Endothelial cell of umbilical vein (primary cell): ENCODE measurements at regions not wholly inside any gene's neighbourhood (a gene's known extent, or its start where the extent isn't known, plus 50 kb on each side); places are given as distances from the start of the nearest gene placed in this dataset.

Experiments used
- EZH2 ChIP-seq: IDR thresholded peaks from 2 replicates; pipeline ENCODE4 v1.6.1; 2012; ENCODE audit warnings: borderline replicate concordance, low read depth, mild to moderate bottlenecking, moderate library complexity, low read length, inconsistent platforms; ENCODE audit not compliant: severe bottlenecking
- FOS ChIP-seq: IDR thresholded peaks from 2 replicates; pipeline ENCODE4 v1.6.1; 2011; ENCODE audit warnings: mild to moderate bottlenecking, low read length, moderate library complexity, borderline replicate concordance; ENCODE audit not compliant: insufficient read depth
- GATA2 ChIP-seq: IDR thresholded peaks from 2 replicates; pipeline ENCODE4 v1.7.0; 2011; ENCODE audit warnings: low read depth, mild to moderate bottlenecking, moderate library complexity, mixed read lengths, low read length; ENCODE audit not compliant: insufficient read length, insufficient read depth
- JUN ChIP-seq: IDR thresholded peaks from 2 replicates; pipeline ENCODE4 v1.6.1; 2011; ENCODE audit warnings: borderline replicate concordance, low read depth; ENCODE audit not compliant: insufficient read length, insufficient read depth
- POLR2A ChIP-seq: IDR thresholded peaks from 2 replicates; pipeline ENCODE4 v1.6.1; 2012; ENCODE audit warnings: low read depth, mild to moderate bottlenecking, control low read depth, low read length
- TF ChIP-seq, protein P1 (sequence below), 2 donors: IDR thresholded peaks; 1 replicate in 1 of 2; 2 replicates in 1 of 2; pipeline ENCODE4 v1.5.1; 2011; ENCODE audit warnings: low read length in 2 of 2, mild to moderate bottlenecking in 2 of 2, moderate library complexity in 2 of 2, control low read depth in 1 of 2, inconsistent platforms in 1 of 2, low read depth in 1 of 2; ENCODE audit not compliant: insufficient read depth in 1 of 2; ENCODE audit errors: extremely low read depth in 1 of 2
- TF ChIP-seq, protein P2 (sequence below): IDR thresholded peaks from 2 replicates; pipeline ENCODE4 v1.6.1; 2011; ENCODE audit not compliant: insufficient read depth, insufficient read length

DNA sequence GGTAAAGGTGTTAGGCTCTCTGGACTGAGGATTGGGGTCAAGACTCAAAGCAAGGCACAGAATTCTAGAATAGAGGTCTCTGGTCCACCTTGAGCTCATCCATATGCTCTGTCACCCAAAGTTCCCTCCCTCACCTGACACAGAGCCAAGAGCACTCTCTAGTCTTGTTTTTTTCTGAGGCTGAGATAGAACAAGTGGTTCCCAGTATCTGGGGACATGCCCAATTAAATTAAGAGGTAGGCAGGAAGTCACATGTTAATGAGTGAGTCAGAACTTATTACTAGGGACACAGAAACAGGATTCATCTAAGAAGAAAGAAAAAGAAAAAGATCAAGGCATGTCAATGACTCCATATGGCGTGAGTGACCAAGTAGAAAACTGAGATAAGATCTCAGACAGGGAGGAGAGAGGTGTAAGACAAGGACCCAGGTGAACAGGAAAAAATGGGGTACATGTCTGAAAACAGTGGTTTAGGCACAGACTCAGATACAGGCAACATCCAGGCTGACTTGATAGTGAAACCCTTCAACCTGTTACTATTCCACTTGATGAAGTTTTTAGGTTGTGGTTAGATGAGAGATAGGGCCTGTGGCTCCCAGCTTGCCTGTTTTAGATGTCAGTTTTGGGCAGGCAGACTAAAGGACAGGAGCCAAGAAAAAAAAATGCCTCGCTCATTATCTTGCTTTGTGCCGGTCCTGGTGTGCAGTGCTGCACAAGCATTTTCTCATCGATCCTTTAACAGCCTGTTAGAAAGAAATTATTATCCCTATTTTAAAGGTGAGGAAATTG, 609.9 kb downstream of the CCSER2 start:
- TF ChIP-seq POLR2A = no peak
- TF ChIP-seq, protein P1, sequence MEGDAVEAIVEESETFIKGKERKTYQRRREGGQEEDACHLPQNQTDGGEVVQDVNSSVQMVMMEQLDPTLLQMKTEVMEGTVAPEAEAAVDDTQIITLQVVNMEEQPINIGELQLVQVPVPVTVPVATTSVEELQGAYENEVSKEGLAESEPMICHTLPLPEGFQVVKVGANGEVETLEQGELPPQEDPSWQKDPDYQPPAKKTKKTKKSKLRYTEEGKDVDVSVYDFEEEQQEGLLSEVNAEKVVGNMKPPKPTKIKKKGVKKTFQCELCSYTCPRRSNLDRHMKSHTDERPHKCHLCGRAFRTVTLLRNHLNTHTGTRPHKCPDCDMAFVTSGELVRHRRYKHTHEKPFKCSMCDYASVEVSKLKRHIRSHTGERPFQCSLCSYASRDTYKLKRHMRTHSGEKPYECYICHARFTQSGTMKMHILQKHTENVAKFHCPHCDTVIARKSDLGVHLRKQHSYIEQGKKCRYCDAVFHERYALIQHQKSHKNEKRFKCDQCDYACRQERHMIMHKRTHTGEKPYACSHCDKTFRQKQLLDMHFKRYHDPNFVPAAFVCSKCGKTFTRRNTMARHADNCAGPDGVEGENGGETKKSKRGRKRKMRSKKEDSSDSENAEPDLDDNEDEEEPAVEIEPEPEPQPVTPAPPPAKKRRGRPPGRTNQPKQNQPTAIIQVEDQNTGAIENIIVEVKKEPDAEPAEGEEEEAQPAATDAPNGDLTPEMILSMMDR (IDR thresholded peaks at IDR 0.05; ENCODE audit: extremely low read depth in 1 of 2, insufficient read depth in 1 of 2, low read depth in 1 of 2, low read length in 2 of 2) = no peak
- no peak for TF ChIP-seq JUN
- TF ChIP-seq, protein P2, sequence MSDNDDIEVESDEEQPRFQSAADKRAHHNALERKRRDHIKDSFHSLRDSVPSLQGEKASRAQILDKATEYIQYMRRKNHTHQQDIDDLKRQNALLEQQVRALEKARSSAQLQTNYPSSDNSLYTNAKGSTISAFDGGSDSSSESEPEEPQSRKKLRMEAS = no peak
- TF ChIP-seq GATA2 = no peak
- no peak for TF ChIP-seq EZH2
- no peak for TF ChIP-seq FOS
